Activated T-cell treated with anti-CD3 and anti-CD28 coated beads for 24 hours (primary cell): ENCODE measurements at regions not wholly inside any gene's neighbourhood (a gene's known extent, or its start where the extent isn't known, plus 50 kb on each side); places are given as distances from the start of the nearest gene placed in this dataset.
A peak's percentile ranks its signal among the peaks of the same experiment; 100 is the strongest.

Experiments used
- DNase-seq: peaks from one replicate; pipeline ENCODE4 v3.0.0-alpha.2; 2020; ENCODE audit warnings: low read depth

DNA sequence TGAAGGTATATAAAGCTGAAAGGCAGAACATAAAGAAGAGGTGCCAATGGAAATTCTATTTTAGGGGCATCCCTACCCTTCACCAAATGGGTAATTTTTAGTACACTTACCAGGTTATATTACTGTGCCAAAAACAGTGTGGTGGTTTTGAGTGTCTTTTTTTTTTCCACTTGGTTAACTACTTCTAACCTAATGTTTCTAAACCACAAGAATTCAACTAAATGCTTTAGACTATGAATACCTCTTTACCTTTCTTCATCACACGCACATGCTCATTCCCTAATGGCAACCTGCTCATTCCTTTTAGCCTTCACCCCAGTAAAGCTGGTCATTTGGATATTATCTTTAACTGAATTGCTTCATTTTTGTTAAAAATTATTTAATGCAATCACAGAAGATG lies 215.6 kb downstream of the PIK3R1 start:
- no peak for DNase-seq

GRCh38 chr5:68431601-68432337 lies 216.2 kb downstream of the PIK3R1 start:
- DNase-seq: no peak

- no peak for DNase-seq
Observed at GRCh38 chr5:68432682-68433081, 217.1 kb downstream of the PIK3R1 start.

GRCh38 chr5:68433526-68433922 lies 218.0 kb downstream of the PIK3R1 start:
- DNase-seq: no peak

DNA sequence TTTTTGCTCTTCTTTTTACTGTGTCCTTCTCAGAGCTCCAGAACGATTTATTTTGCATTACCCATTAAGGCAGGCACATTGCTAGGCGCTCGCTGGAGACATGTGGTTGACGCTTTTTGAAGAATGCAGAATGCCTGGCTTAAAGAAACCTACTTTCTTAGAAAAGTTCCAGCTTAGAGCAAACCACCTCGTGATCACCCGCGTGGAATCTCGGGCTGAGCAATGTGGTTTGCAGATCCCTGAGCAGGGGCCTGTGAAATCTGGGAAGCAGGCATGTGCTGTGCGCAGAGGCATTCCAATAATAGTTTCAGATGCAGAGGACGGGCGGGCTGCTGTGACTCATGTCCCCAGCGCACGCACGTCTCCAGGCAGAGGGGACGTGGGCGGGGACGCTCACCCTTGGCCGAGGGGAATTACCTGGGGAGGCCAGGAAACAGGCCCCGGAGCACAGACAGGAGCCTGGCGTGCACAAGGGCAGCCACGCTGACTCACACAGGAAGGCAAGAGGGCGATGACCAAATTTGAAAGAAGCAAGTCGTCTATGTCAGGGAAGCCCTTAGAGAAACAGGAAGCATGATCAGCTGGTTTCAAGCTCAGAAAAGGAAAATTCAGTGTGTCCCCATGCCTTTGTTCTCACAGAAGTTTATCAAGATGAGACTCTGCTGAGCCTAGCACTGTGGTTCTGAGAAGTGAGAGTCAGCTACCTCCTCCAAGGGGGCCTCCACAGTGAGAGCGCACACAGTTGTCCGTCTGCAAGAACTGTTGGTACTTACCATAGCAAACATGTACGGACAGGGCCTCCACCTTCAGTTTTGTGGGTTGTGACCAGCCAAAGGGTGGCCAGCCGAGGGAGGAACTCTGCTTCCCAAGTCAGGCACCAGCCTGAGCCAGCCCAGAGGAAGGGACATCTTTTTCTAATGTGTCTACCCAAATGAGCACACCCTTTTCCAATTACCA lies 218.6 kb downstream of the PIK3R1 start:
- DNase-seq: peak; percentile 92

DNA sequence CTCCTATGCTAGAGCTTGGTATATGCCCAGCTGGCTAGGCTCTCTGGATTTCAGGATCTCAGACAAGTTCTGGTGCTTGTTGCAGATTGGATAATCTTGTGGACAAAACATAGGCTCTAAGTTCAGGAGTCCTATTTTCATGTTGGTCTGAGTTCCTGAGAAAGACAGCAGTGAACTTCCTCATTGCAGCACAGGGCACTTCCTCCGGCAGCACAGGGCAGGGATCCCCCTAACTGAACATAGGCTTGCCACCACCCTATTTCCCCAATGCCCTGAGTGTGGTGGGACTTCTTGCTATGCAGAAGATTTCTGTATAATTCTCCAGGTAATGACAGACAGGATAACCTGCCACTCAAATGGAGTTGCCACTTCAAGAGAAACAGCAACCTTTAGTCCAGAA lies 220.1 kb downstream of the PIK3R1 start:
- DNase-seq: no peak

GRCh38 chr5:68436686-68437520 lies 221.3 kb downstream of the PIK3R1 start:
- no peak for DNase-seq

DNA sequence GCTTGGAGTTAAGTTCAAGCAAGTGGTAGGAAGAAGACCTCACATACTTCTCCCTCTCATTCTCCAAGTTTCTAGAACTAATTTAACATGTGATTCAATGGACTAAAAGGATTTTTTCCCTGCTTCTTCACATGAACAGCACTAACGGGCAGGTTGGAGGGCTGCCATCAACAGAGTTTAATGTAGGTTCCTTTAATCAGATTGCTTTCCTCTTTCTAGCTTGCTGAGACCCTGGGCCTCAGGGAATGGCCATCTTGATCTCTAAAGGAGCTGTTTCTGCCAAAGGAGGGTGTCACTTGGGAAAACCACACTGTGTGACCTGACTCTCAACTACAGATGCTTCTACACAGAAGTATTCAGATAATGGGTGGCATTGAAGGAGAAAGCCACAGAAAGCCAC lies 223.3 kb downstream of the PIK3R1 start:
- DNase-seq: no peak

DNA sequence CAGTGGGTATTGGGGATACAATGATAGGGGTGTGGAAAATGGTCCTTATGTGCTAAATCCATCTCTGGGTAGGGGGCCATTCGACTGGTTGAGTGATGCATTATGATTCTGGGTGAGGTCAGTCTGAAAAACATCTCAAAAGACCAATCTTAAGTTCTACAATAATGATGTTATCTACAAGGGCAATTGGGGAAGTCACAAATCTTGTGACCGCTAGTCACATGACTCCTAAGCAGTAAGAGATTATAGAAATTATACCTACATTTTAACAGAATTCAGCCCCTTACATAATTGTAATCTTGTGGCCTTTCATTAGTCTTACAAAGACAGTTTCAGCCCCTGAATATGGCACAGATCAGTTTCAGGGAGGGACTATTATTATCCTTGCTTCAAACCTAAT lies 224.7 kb downstream of the PIK3R1 start:
- no peak for DNase-seq

DNA sequence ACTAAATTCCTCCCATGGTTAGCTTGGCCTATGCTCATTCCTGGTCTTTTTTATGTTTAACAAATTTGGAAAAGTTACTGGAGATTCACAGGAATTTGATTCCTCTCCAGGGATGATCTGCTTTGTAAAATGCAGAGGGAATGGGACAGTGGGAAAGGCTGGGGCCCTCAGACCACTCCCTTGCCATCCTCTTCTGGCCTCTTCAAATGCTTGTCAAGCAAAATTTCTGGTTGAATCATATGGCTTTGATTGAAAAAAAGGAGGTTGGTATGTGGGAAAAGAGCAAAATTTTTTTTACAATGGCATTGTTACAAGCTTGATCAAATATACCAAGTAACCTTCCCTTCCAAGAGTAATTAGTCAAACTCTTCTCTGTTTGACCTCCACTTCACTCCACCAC lies 225.1 kb downstream of the PIK3R1 start:
- no peak for DNase-seq

GRCh38 chr5:68441309-68442073 lies 225.9 kb downstream of the PIK3R1 start:
- DNase-seq: no peak

GRCh38 chr5:68443091-68443490 lies 227.5 kb downstream of the PIK3R1 start:
- DNase-seq: no peak

GRCh38 chr5:68444048-68444447 lies 228.5 kb downstream of the PIK3R1 start:
- DNase-seq: no peak

- no peak for DNase-seq
Observed at GRCh38 chr5:68444833-68445232, 229.3 kb downstream of the PIK3R1 start.

DNA sequence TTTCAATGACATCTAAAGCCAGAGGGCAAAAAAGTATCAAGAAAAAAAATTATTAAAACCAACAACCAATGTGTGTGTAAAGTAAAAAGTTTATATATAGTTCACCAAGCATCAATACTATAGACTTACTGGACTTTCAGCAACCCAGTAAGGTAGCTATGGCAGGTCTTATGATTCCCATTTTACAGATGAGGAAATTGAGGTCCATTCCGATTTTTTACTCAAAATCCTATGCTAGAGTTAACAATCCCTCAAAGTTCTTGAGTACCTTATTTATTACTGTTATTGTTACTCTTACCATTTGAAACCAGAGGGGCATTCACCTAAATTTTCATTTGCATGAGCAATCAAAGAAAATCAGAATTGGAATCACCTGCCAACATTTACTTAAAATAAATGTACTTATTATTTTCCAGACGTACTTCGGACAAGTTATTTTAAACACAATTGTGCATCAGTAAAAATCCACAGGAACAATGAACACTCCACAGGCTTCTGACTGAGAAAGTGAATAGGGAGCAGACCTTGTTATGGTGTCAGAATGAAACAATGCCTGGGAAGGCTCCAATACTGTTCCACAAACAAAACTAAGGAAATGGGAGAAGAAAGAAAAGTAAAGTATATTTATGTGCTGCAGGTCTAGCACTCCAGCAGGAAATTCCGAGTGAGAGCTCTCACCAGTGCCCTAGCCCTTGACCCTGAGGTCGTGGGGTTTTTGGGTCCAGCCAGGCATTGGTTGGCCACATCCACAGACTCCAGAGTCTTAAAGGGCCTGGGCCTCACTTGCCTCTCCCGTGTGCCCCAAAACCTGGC lies 229.9 kb downstream of the PIK3R1 start:
- DNase-seq: no peak

- no peak for DNase-seq
Observed at GRCh38 chr5:68446070-68446357, 230.5 kb downstream of the PIK3R1 start.

- no peak for DNase-seq
Observed at GRCh38 chr5:68446487-68446894, 230.9 kb downstream of the PIK3R1 start.

DNA sequence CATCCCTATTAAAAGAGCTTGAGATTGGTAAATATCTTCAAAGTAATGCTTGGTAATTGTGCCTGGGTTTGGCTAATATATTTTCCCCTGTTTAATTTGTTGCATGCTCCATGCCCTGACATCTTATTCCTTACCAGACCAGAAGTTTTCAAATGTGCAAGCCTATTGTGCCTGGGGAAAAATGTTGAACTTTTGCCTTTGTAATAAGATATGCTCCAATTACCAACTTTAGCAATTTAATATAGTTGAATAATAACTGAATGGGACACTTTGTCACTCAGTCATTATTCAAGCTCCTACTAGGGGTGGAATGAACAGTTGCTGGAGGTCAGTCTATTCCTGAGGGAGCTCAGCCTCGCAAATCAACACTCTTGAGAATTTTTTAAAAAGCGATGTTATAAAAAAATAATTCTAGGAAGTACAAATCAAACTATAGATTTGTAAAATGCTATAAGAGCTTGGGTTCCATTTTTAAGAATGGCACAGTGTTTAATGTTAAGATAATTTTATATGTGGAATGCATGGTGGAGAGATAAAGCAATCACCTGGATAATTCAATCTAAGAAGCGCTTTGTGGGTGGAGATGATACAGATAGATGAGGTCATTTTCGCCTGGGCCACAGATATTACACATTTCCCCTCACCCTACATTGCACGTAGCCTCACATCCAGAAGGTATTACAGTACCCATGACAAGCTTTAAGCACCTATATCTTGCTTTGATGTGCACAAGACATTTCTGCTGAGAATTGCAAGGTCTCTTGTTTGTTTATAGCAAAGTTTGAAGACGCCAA lies 231.8 kb downstream of the PIK3R1 start:
- no peak for DNase-seq

DNA sequence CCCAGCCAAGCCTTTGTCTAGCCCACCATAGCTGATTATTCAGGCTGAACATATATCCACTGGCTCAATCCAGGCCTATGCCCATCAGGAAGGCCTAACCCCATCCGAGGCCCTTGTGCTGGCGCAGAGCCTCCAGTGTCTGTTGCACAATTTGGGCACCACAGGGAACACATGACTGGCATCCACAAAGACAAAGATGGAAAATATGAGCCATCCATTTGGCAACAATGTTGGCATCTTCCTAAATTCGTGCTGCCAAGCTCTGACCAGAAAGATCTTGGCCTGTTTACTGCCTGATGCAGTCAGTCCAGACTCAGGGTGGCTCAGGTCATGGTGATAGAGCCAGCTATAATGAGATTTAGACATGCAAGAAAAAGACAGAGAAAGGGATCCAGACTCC lies 233.8 kb downstream of the PIK3R1 start:
- DNase-seq: no peak

DNA sequence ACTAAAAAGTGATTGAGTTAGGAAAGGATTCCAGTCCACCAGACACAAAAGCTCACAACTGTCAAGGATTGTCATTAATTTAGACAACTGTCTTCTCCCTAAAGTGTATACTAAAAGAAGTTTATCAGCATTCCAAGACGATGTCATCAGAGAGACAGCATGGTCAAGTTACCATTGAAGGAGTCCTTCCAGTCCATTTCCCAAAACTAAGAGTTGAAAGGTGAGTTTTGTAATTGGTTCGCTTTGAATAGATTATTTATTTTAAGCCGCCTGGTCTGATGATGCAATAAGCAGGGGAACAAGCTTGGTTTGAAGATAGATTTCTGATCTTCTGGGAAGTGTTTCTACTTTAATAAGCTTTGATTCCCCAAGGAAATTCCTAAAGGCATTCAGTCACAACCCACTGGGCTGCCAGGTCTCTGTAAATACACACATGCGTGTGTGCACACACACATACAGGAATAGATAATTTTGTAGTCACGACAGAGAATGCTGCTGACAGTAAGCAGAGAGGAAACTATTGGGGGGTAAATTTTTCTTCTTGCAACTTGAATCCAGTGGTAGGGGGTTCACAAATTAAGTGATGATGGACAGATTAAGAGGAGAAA lies 234.8 kb downstream of the PIK3R1 start:
- no peak for DNase-seq
